Caco-2 (cell line): ENCODE measurements at regions not wholly inside any gene's neighbourhood (a gene's known extent, or its start where the extent isn't known, plus 50 kb on each side); places are given as distances from the start of the nearest gene placed in this dataset.

Experiments
- BruUV-seq: library from RNA; stranded (reverse); fragments of 400-500 nt; replicated peaks from 2 replicates; lab custom pipeline; 2021; lab: Mats Ljungman, UMichigan
- CTCF ChIA-PET: fragments of 300-600 bp; sonication (Branson Sonifier 250); formaldehyde crosslinking; loops from one replicate; lab custom pipeline; 2022; ENCODE audit warnings: antibody characterized with exemption; lab: Charles Lee
- POLR2A ChIA-PET: fragments of 300-600 bp; sonication (Branson Sonifier 250); formaldehyde crosslinking; loops from one replicate; lab custom pipeline; 2022; ENCODE audit warnings: antibody characterized with exemption; lab: Charles Lee
- DNase-seq, 2 experiments: peaks; one replicate each; pipeline versions ENCODE4 v3.0.0 to v3.0.0-alpha.2; 2020 to 2022
- H3K27me3 ChIP-seq: replicated peaks from 2 replicates; pipeline ENCODE4 v1.6.0; 2011; ENCODE audit warnings: low read length; ENCODE audit not compliant: control insufficient read depth, insufficient read depth
- H3K36me3 ChIP-seq: 2 replicates; pipeline ENCODE4 v1.5.1; 2011; ENCODE audit warnings: low read length; ENCODE audit not compliant: control insufficient read depth, insufficient read depth
- H3K4me1 ChIP-seq: fragments of 250-450 bp; sonication (Bioruptor Pico); 2 replicates; pipeline ENCODE4 v1.5.1; 2020; ENCODE audit warnings: mild to moderate bottlenecking
- H3K4me3 ChIP-seq: 2 replicates; pipeline ENCODE4 v1.5.1; 2011; ENCODE audit warnings: low read depth, mild to moderate bottlenecking, control low read depth, low read length
- H3K9me3 ChIP-seq: fragments of 250-450 bp; sonication (Bioruptor Pico); 2 replicates; pipeline ENCODE4 v1.5.1; 2020; ENCODE audit warnings: mild to moderate bottlenecking, moderate library complexity
- H3K27ac Mint-ChIP-seq: one replicate; pipeline ENCODE4 v1.8.0; 2022; ENCODE audit warnings: mixed read lengths; ENCODE audit not compliant: unreplicated experiment
- H3K27me3 Mint-ChIP-seq: one replicate; pipeline ENCODE4 v1.8.0; 2022; ENCODE audit warnings: mixed read lengths; ENCODE audit not compliant: insufficient read depth, unreplicated experiment
- H3K36me3 Mint-ChIP-seq: one replicate; pipeline ENCODE4 v1.8.0; 2022; ENCODE audit warnings: mild to moderate bottlenecking, mixed read lengths; ENCODE audit not compliant: insufficient read depth, unreplicated experiment
- H3K4me1 Mint-ChIP-seq: one replicate; pipeline ENCODE4 v1.8.0; 2022; ENCODE audit warnings: low read depth, mixed read lengths; ENCODE audit not compliant: unreplicated experiment
- H3K4me3 Mint-ChIP-seq: one replicate; pipeline ENCODE4 v1.8.0; 2022; ENCODE audit warnings: mild to moderate bottlenecking, moderate library complexity, mixed read lengths; ENCODE audit not compliant: unreplicated experiment
- H3K9me3 Mint-ChIP-seq: one replicate; pipeline ENCODE4 v1.8.0; 2022; ENCODE audit warnings: mixed read lengths; ENCODE audit not compliant: unreplicated experiment
- CTCF ChIP-seq, 2 experiments: fragments of 200-600 bp in 1 of 2; IDR thresholded peaks; 1 replicate in 1 of 2; 2 replicates in 1 of 2; pipeline versions ENCODE4 v1.5.1 to v1.8.0; 2011 to 2022; ENCODE audit warnings: antibody characterized with exemption in 1 of 2, control low read depth in 1 of 2, inconsistent platforms in 1 of 2, low read depth in 1 of 2, low read length in 1 of 2, mild to moderate bottlenecking in 1 of 2, moderate library complexity in 1 of 2; ENCODE audit not compliant: insufficient read depth in 1 of 2, severe bottlenecking in 1 of 2, unreplicated experiment in 1 of 2
- intact Hi-C: fragments of 100-400 bp; cut with micrococcal nuclease; formaldehyde crosslinking; loops from one replicate; pipeline ENCODE4 v1.10.0; 2022; ENCODE audit not compliant: unreplicated experiment

GRCh38 chr3:194851254-194851653 lies 165.6 kb downstream of the FAM43A start:
- H3K9me3 Mint-ChIP-seq: no peaks in the 10 kb centered on the region
- no peaks in the 10 kb centered on the region for H3K9me3 ChIP-seq
- no peak overlapping the region for H3K4me3 Mint-ChIP-seq
- H3K4me3 ChIP-seq: no peak overlapping the region
- H3K36me3 ChIP-seq: no peaks in the 10 kb centered on the region
- peaks cover 28% of the 10 kb centered on the region for H3K4me1 Mint-ChIP-seq
- H3K27me3 Mint-ChIP-seq: no peaks in the 10 kb centered on the region
- BruUV-seq: no TSS peak
- no peak for TF ChIP-seq CTCF (IDR thresholded peaks at IDR 0.05; ENCODE audit: insufficient read depth in 1 of 2, low read depth in 1 of 2, low read length in 1 of 2, severe bottlenecking in 1 of 2, unreplicated experiment in 1 of 2)
- DNase-seq: no peak
- H3K36me3 Mint-ChIP-seq: no peaks in the 10 kb centered on the region
- intact Hi-C loops: no loop called here
- H3K27ac Mint-ChIP-seq: no peak overlapping the region
- ChIA-PET CTCF (no interaction called here), POLR2A (no interaction called here)
- H3K27me3 ChIP-seq: no peaks in the 10 kb centered on the region
- H3K4me1 ChIP-seq: peaks cover 20% of the 10 kb centered on the region

- CTCF ChIA-PET: interaction anchor here (0.6 kb wide), 1 partner anchor 140 kb away, joined by 4 read pairs; no protein-coding TSS in a partner anchor
Measured at GRCh38 chr3:194851941-194852340, 166.3 kb downstream of the FAM43A start.

GRCh38 chr3:194852345-194852744 lies 166.7 kb downstream of the FAM43A start:
- no peaks in the 10 kb centered on the region for H3K27me3 Mint-ChIP-seq
- intact Hi-C loops: no loop called here
- no peaks in the 10 kb centered on the region for H3K36me3 Mint-ChIP-seq
- H3K4me1 ChIP-seq: peaks cover 20% of the 10 kb centered on the region
- no peak overlapping the region for H3K27ac Mint-ChIP-seq
- no peak overlapping the region for H3K4me3 Mint-ChIP-seq
- no peaks in the 10 kb centered on the region for H3K9me3 Mint-ChIP-seq
- no peaks in the 10 kb centered on the region for H3K9me3 ChIP-seq
- no peak for TF ChIP-seq CTCF (IDR thresholded peaks at IDR 0.05; ENCODE audit: insufficient read depth in 1 of 2, low read depth in 1 of 2, low read length in 1 of 2, severe bottlenecking in 1 of 2, unreplicated experiment in 1 of 2)
- CTCF ChIA-PET: interaction anchor here (0.6 kb wide), 1 partner anchor 141 kb away, joined by 4 read pairs; no protein-coding TSS in a partner anchor
- H3K27me3 ChIP-seq: no peaks in the 10 kb centered on the region
- no peaks in the 10 kb centered on the region for H3K36me3 ChIP-seq
- H3K4me1 Mint-ChIP-seq: peaks cover 28% of the 10 kb centered on the region
- peak in 1 of 2 experiments; percentile 14 for DNase-seq
- no peak overlapping the region for H3K4me3 ChIP-seq
- BruUV-seq: no TSS peak
- POLR2A ChIA-PET: no interaction called here

More at GRCh38 chr3:194851941-194852340, 166.3 kb downstream of the FAM43A start:
- Histone ChIP-seq H3K27me3 (no peaks in the 10 kb centered on the region), H3K4me1 (peaks cover 20% of the 10 kb centered on the region), H3K36me3 (no peaks in the 10 kb centered on the region), H3K9me3 (no peaks in the 10 kb centered on the region), H3K4me3 (no peak overlapping the region)
- Mint-ChIP-seq H3K4me3 (no peak overlapping the region), H3K27ac (no peak overlapping the region), H3K9me3 (no peaks in the 10 kb centered on the region), H3K4me1 (peaks cover 28% of the 10 kb centered on the region), H3K36me3 (no peaks in the 10 kb centered on the region), H3K27me3 (no peaks in the 10 kb centered on the region)
- POLR2A ChIA-PET: no interaction called here
- no TSS peak for BruUV-seq
- intact Hi-C loops: no loop called here
- TF ChIP-seq CTCF (IDR thresholded peaks at IDR 0.05; ENCODE audit: insufficient read depth in 1 of 2, low read depth in 1 of 2, low read length in 1 of 2, severe bottlenecking in 1 of 2, unreplicated experiment in 1 of 2): no peak
- no peak for DNase-seq
